Islet of Langerhans (tissue), 1 donor: ENCODE measurements at regions not wholly inside any gene's neighbourhood (a gene's known extent, or its start where the extent isn't known, plus 50 kb on each side); places are given as distances from the start of the nearest gene placed in this dataset.

ENCODE experiments used
- FAIRE-seq: peaks from one replicate; lab custom pipeline; 2011; peaks lifted over from hg19 to GRCh38; lab: Jason Lieb, UNC

DNA sequence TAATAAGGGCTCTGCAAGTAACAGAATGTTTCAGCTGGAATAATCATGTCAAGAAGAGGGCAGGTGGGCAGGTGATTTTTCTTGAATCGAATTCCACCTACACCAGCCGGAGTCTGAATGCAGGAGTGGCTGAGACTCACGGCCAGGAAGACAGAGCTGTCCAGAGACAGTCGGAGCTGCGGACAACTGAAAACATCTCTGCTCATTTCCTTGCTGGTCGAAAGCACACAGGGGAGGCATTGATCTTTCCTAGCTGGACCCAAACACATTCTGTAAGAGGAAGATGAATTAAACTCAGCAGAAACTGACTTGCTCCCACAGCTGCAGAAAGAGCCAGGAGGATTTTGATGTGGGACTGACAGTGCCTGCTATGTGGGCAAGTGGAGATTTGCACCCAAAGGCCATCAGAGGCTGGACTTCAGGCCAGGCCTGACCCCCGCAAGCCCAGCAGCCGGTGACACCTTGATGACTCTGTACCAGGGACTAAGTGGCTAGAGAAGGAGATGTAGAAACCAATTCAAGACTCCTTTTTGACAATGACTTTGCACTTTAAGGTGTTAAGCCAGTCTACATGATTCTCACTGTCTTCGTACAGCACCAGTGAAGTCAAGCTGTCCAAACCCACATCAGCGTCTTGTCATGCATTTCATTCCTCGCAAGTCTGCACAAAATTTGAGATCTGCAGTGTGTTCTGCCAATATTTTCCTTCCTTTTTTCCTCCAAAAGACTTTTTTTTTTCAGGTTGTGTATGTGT, 169.4 kb downstream of the TEX36 start:
- no peak for FAIRE-seq

DNA sequence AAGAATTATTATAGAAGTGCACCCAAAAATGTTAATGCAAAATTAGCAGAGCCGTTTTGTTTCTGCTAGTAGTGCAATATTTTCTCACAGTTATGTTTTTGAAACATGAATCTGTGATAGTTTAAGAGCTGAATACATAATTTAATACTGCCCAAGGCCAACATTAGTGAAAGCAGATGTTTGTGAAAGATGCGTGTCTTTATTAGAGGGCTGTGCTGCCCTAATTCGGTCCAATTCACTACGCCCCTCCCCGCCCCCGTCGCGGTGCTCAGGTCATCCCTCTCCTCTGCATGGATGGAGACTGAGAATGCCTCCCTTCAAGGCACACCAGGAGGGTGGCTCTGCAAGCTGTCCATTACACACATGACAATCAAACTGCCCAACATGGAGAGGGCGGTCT, 172.0 kb downstream of the TEX36 start:
- no peak for FAIRE-seq

GRCh38 chr10:125505648-125506047, 177.3 kb downstream of the TEX36 start:
- no peak for FAIRE-seq

DNA sequence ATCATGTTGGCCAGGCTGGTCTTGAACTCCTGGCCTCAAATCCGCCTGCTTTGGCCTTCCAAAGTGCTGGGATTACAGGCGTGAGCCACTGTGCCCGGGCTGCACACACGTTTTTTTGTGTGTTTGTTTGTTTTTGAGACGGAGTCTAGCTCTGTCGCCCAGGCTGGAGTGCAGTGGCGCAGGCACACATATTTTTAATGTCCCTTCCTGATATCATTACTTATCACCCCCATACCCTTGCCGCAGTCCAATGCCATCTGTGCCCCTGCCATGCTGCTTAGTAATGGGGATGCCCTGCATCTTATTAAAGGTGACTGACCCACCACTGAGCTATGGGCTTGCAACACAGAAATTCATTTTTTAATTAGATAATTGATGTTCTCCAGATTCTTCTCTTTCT, 180.7 kb downstream of the TEX36 start:
- no peak for FAIRE-seq

DNA sequence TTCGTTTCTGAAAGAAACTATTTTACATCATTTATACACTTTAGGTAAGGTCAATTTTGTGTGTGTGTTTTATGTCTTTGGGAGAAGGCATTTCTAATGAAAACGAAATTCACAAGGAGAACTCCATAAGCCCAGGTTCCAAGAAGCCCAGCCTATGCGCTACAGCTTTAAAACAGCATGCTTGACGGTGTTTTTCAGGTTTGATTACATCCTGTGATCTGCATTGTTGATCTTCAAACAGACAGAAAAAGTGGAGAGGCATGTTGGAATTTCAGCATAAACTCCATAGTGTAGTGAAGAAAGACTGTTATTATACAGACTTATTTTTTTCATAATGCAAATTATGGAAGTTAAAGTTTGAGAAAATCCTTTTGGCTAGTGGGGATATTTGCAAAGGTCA, 187.6 kb downstream of the TEX36 start:
- FAIRE-seq, result no peak

GRCh38 chr10:125494651-125495239, 188.2 kb downstream of the TEX36 start:
- no peak for FAIRE-seq

DNA sequence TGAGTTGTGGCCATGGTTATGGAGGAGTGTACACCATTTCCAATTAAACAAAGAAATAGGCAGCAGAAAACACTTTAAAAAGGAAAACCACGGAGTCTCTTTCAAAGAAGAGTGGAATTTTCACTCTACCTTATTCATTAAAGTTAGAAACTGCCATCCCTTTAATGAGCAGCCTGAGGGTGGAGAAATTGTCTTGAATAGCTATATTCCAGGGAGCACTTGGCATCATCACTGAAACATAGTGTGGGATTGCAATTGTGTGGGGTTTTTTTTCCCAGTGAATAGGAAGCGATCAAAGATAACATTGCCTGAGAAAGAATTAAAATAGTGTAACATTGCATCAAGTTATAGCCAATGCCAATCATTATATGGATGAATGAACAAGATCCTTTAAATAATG, 191.6 kb downstream of the TEX36 start:
- no peak for FAIRE-seq

DNA sequence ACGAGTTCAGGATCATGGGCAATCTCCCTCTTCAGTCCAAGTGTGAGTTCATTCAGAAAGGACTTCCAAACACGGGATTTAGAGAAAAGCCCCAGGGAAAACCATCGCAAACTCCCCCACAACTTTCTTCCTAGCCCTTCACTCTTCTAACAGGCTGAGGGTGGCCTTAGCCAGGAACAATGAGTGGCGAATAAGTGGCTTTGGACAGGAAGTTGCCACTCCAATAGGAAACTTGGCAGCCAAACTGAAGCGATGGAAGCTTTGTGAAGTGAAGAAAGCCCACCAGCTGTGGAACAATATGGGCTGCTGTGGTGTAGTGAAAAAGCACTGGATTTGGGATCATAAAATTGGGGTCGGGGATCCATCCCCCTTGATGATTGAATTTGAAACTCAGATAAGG, 193.2 kb downstream of the TEX36 start:
- no peak for FAIRE-seq

- FAIRE-seq, result no peak
Measured at GRCh38 chr10:125485665-125486064, 197.3 kb downstream of the TEX36 start.

DNA sequence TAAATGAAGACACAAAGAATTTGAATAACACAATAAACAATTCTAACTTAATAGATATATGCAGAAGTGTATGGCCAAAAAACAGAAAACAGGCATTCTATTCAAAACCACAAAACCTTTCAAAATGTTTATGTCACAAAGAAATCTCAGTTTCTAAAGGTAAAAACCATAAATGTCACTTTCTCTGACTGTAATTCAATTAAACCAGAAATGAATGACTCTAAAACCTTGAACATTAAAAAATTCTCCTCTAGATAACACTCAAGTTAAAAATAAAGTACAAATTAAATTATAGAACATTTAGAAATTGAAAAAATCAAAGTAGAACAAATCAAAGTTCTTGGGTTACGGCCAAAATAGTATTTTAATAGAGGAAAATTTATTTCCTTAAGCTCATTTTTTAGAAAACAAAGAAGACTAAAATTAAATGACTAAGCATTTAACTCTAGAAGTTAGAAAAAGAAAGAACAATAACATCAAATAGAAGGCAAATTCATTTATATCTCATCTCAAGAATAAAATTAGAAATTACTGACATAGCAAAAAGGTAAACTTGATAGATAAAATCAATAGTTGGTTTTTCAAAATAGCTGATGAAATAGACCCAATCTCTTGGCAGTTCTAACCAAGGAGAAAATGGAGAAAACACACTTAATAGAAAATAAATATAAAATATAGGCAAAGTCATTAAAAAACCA, 198.8 kb downstream of the TEX36 start:
- FAIRE-seq, result peak; percentile 30

DNA sequence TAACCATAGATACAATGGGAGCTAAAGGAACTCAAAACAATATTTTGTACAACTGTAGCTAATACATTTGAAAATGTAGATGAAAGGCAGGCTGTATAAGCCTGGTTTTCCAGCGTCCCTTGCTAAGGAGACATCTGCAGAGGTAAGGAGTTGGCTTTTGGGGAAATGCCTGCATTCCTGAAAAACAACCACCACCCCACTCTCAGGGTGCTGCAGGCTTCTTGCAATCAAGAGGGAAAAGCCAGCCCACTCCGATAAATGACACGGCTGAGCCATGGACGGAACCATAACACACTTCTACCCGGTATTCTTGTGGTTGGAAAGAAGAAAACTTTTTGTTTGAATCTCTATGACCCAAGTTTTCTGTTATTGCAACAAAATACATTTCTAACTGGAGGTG, 200.3 kb downstream of the TEX36 start:
- FAIRE-seq, result no peak

DNA sequence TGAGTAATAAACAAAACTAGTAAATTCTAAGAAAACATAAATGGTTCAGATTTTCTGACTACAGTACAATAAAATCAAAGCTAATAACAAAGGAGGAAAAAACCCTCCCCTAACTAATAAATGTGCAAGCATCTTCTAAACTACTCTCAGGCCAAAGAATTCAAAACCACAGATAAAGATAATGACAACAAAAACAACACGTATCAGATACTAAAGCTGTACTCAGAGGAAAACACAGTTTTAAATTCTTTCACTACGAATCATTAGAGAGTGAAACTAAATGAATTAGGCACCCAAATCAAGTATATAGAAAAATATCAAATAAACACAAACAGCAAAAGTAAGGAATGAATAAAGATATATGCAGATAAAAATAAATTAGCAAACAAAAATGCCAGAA, 200.9 kb downstream of the TEX36 start:
- no peak for FAIRE-seq

DNA sequence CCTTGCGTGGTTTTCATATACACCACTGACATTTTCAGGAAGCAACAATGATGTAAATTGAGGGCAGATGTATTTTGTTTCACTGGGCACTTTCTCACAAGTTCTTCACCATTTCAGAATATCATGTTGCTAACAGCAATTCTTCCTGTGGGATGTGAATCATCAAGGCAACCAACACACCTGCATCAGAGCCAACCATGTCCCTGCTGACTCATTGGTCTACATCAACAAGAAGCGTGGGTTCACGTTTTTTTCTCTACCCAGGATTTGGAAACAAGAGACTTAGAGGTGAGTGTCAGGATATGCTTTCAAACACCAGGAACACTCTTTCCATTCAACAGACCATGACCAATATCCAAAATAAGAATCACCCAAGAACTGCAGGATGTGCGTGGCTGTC, 203.9 kb downstream of the TEX36 start:
- FAIRE-seq, result no peak

GRCh38 chr10:125475815-125476214, 207.1 kb downstream of the TEX36 start:
- no peak for FAIRE-seq

GRCh38 chr10:125473143-125473793, 209.7 kb downstream of the TEX36 start:
- FAIRE-seq, result no peak

- no peak for FAIRE-seq
Measured at GRCh38 chr10:125472010-125472607, 210.9 kb downstream of the TEX36 start.

DNA sequence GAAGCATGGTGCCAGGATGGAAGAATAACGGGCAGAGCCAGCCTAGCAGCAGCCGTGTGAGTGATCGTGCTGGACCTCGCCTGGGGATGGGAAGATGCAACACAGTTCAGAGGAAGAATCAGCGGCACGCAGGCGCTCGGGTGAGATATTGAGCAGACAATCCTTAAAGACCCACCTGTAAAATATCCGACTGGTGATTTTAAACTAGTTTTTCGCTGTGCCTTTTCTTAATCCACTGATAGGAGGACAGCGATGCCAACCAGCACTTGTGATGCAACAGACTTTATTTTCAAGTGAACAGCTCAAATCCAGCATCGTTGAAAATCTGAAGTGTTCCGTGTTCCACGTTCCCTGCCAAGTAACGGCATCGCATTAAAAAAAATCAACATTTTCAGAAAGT, 214.7 kb downstream of the TEX36 start:
- no peak for FAIRE-seq

DNA sequence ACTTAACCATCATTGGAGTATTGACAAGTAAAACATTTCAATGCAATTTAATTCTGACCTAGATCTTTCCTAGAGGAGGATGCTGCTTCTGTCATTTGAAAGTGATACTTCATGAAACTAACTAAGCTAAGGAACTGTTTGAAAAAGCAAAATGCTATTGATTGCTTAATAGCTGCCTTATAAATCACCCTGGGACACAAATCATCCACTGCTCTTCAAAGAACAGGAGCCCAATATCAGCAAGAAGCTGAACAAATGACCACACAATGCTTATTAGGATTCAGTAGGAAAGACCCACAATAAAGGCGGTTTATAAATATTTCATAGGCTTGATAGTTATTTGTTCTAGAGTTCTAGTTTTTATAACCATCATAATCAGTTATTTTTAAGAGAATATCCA, 216.3 kb downstream of the TEX36 start:
- no peak for FAIRE-seq

DNA sequence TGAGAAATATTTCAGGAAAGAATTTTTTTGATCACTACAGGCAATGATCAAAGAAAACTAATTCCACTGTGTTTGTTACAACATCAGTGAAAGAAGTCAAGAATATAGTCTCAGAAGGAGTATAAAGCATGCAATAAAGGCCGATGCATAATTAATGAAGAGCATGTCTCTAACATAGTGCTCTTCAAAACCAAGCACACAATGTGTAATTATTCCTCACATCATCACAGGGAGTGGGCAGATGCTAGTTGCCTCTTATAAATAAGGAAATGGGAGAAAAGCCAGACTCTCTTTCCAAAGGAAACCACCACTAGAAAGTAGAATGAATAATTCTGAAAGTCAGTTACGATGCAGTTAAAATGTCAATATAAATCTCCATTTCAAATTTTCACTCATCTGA, 220.1 kb downstream of the TEX36 start:
- no peak for FAIRE-seq

- no peak for FAIRE-seq
Measured at GRCh38 chr10:125460326-125460725, 222.6 kb downstream of the TEX36 start.

GRCh38 chr10:125457406-125457805, 225.6 kb downstream of the TEX36 start:
- no peak for FAIRE-seq

DNA sequence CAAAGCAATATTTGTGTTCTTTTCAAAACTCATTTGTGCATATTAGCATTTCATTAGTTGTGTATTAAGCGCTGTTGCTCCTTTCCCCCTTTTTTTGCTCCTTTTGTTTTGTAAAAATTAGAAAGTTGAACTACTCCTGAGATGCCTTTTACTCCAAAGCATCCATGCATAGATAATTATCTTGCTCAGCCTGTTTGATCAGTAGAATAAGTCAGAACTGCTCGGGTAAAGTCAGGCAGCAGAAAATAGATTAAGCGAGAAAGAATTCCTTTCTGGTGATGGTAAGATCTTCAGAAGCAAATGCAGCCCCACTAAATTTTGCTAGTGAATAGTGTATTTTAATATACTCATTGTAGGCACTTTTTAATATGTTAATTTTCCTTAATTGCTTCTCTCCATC, 227.1 kb downstream of the TEX36 start:
- FAIRE-seq, result no peak

DNA sequence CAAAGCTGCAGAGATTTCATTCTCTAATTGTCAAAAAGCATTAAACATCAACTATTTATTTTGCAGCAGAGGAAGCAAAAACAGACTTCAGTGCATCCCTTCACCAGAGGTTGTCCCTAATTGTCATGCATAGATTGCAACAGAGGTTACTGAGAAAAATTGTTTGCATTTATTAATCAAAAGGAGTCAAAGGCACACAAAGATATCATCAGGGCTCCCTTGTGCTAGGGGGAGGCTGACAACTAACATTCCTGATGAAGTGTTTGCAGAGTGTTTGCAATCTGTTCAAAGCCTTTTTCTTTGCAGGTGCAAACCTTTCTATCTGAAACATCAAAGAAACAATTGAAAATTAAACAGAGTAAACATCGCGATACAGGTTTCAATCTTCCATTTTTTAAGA, 227.5 kb downstream of the TEX36 start:
- no peak for FAIRE-seq
